LNCAP (cell line): ENCODE measurements at regions not wholly inside any gene's neighbourhood (a gene's known extent, or its start where the extent isn't known, plus 50 kb on each side); places are given as distances from the start of the nearest gene placed in this dataset.

Experiments used
- CTCF ChIP-seq: fragments of 450-650 bp; IDR thresholded peaks from 2 replicates; pipeline ENCODE4 v1.5.1; 2017; ENCODE audit warnings: mild to moderate bottlenecking

GRCh38 chr10:4344492-4344994 lies 481.5 kb upstream of the AKR1E2 start:
- TF ChIP-seq CTCF = no peak

GRCh38 chr10:4343873-4344272 lies 482.1 kb upstream of the AKR1E2 start:
- TF ChIP-seq CTCF = no peak

GRCh38 chr10:4343091-4343490 lies 482.9 kb upstream of the AKR1E2 start:
- no peak for TF ChIP-seq CTCF

- TF ChIP-seq CTCF = no peak
Measured at GRCh38 chr10:4338768-4339167, 487.2 kb upstream of the AKR1E2 start.

- no peak for TF ChIP-seq CTCF
Measured at GRCh38 chr10:4337563-4337962, 488.4 kb upstream of the AKR1E2 start.

GRCh38 chr10:4334871-4335270 lies 491.1 kb upstream of the AKR1E2 start:
- no peak for TF ChIP-seq CTCF

- no peak for TF ChIP-seq CTCF
Measured at GRCh38 chr10:4334015-4334414, 492.0 kb upstream of the AKR1E2 start.

GRCh38 chr10:4333459-4333894 lies 492.5 kb upstream of the AKR1E2 start:
- TF ChIP-seq CTCF = no peak
